ENCODE measurements at regions not wholly inside any gene's neighbourhood (a gene's known extent, or its start where the extent isn't known, plus 50 kb on each side); places are given as distances from the start of the nearest gene placed in this dataset.
A peak's percentile ranks its signal among the peaks of the same experiment; 100 is the strongest.

GRCh38 chr12:38983117-38983571 lies 77.8 kb upstream of the CPNE8 start:
- H4K91ac ChIP-seq (ENCODE audit: low read depth, low read length, poor library complexity) = no peak overlapping the region
- H2AFZ ChIP-seq (ENCODE audit: low read length) = peak overlapping the region; percentile 35
- H2BK120ac ChIP-seq (ENCODE audit: low read depth, low read length) = no peak overlapping the region
- H3K27ac ChIP-seq (replicated peaks; ENCODE audit: low read length) = no peak overlapping the region
- H3K79me1 ChIP-seq (ENCODE audit: low read depth, low read length) = no peaks in the 10 kb centered on the region
- H2AK5ac ChIP-seq (ENCODE audit: low read depth, low read length) = no peak overlapping the region
- WGBS, 2 donors (ENCODE audit: extremely low coverage in 2 of 2, insufficient read length in 2 of 2, insufficient replicate concordance in 1 of 2) = no CpG with 5 or more reads among the region's 6 CpGs
- no peak overlapping the region for H3K4ac ChIP-seq (ENCODE audit: low read length)
- H3K14ac ChIP-seq (ENCODE audit: low read length) = no peak overlapping the region
- no peak overlapping the region for H3K23ac ChIP-seq (ENCODE audit: low read depth, low read length, poor library complexity)
- no peaks in the 10 kb centered on the region for H3K9me3 ChIP-seq (replicated peaks in 1 of 2; ENCODE audit: control insufficient read depth in 2 of 2, insufficient read depth in 1 of 2, low read depth in 1 of 2, low read length in 2 of 2)
- H2BK5ac ChIP-seq (ENCODE audit: low read length) = no peak overlapping the region
- H3K4me1 ChIP-seq (ENCODE audit: control insufficient read depth in 2 of 2, insufficient read depth in 1 of 2, low read depth in 1 of 2, low read length in 2 of 2) = no peaks in the 10 kb centered on the region
- no peak overlapping the region for H3K18ac ChIP-seq (ENCODE audit: low read length)
- no peak overlapping the region for H4K8ac ChIP-seq (ENCODE audit: low read depth, low read length)
- H3K9ac ChIP-seq (ENCODE audit: low read depth, low read length, poor library complexity) = no peak overlapping the region
- H3K4me2 ChIP-seq (ENCODE audit: insufficient read depth, low read length, poor library complexity, severe bottlenecking) = no peak overlapping the region
- no peak for DNase-seq (ENCODE audit: low spot score)
- no peak overlapping the region for H2BK12ac ChIP-seq (ENCODE audit: low read length)
- H3K4me3 ChIP-seq (ENCODE audit: low read length in 2 of 2) = no peak overlapping the region
- no peak overlapping the region for H2BK15ac ChIP-seq (ENCODE audit: low read length)
- no peaks in the 10 kb centered on the region for H3K36me3 ChIP-seq (replicated peaks in 1 of 2; ENCODE audit: control insufficient read depth in 2 of 2, insufficient read depth in 2 of 2, low read length in 2 of 2)
- H3K27me3 ChIP-seq (ENCODE audit: control insufficient read depth in 3 of 3, insufficient read depth in 3 of 3, low read depth in 1 of 3, low read length in 3 of 3) = no peaks in the 10 kb centered on the region

GRCh38 chr12:38977132-38977531 lies 71.7 kb upstream of the CPNE8 start:
- WGBS, 2 donors (ENCODE audit: extremely low coverage in 2 of 2, insufficient read length in 2 of 2, insufficient replicate concordance in 1 of 2) = no CpG with 5 or more reads among the region's 1 CpG
- Histone ChIP-seq H3K18ac (ENCODE audit: low read length) (no peak overlapping the region), H3K9ac (ENCODE audit: low read depth, low read length, poor library complexity) (no peak overlapping the region), H2BK5ac (ENCODE audit: low read length) (no peak overlapping the region), H3K79me1 (ENCODE audit: low read depth, low read length) (no peaks in the 10 kb centered on the region), H2BK12ac (ENCODE audit: low read length) (no peak overlapping the region), H3K14ac (ENCODE audit: low read length) (no peak overlapping the region), H3K27ac (replicated peaks; ENCODE audit: low read length) (no peak overlapping the region), H3K4me1 (ENCODE audit: control insufficient read depth in 2 of 2, insufficient read depth in 1 of 2, low read depth in 1 of 2, low read length in 2 of 2) (no peaks in the 10 kb centered on the region), H4K91ac (ENCODE audit: low read depth, low read length, poor library complexity) (no peak overlapping the region), H3K4me2 (ENCODE audit: insufficient read depth, low read length, poor library complexity, severe bottlenecking) (no peak overlapping the region), H2BK15ac (ENCODE audit: low read length) (no peak overlapping the region), H3K9me3 (replicated peaks in 1 of 2; ENCODE audit: control insufficient read depth in 2 of 2, insufficient read depth in 1 of 2, low read depth in 1 of 2, low read length in 2 of 2) (no peaks in the 10 kb centered on the region), H3K36me3 (replicated peaks in 1 of 2; ENCODE audit: control insufficient read depth in 2 of 2, insufficient read depth in 2 of 2, low read length in 2 of 2) (no peaks in the 10 kb centered on the region), H3K27me3 (ENCODE audit: control insufficient read depth in 3 of 3, insufficient read depth in 3 of 3, low read depth in 1 of 3, low read length in 3 of 3) (no peaks in the 10 kb centered on the region), H4K8ac (ENCODE audit: low read depth, low read length) (no peak overlapping the region), H2AK5ac (ENCODE audit: low read depth, low read length) (no peak overlapping the region), H2AFZ (ENCODE audit: low read length) (no peak overlapping the region), H3K4ac (ENCODE audit: low read length) (no peak overlapping the region), H2BK120ac (ENCODE audit: low read depth, low read length) (no peak overlapping the region), H3K23ac (ENCODE audit: low read depth, low read length, poor library complexity) (no peak overlapping the region), H3K4me3 (ENCODE audit: low read length in 2 of 2) (no peak overlapping the region)
- no peak for DNase-seq (ENCODE audit: low spot score)

GRCh38 chr12:38969706-38970105 lies 64.3 kb upstream of the CPNE8 start:
- no peaks in the 10 kb centered on the region for H3K36me3 ChIP-seq (replicated peaks in 1 of 2; ENCODE audit: control insufficient read depth in 2 of 2, insufficient read depth in 2 of 2, low read length in 2 of 2)
- no peak overlapping the region for H4K91ac ChIP-seq (ENCODE audit: low read depth, low read length, poor library complexity)
- DNase-seq (ENCODE audit: low spot score) = no peak
- no peak overlapping the region for H3K14ac ChIP-seq (ENCODE audit: low read length)
- no peak overlapping the region for H2AFZ ChIP-seq (ENCODE audit: low read length)
- no peaks in the 10 kb centered on the region for H3K9me3 ChIP-seq (replicated peaks in 1 of 2; ENCODE audit: control insufficient read depth in 2 of 2, insufficient read depth in 1 of 2, low read depth in 1 of 2, low read length in 2 of 2)
- H2BK5ac ChIP-seq (ENCODE audit: low read length) = no peak overlapping the region
- no peaks in the 10 kb centered on the region for H3K4me1 ChIP-seq (ENCODE audit: control insufficient read depth in 2 of 2, insufficient read depth in 1 of 2, low read depth in 1 of 2, low read length in 2 of 2)
- H3K23ac ChIP-seq (ENCODE audit: low read depth, low read length, poor library complexity) = no peak overlapping the region
- no peak overlapping the region for H2BK120ac ChIP-seq (ENCODE audit: low read depth, low read length)
- WGBS, 2 donors (ENCODE audit: extremely low coverage in 2 of 2, insufficient read length in 2 of 2, insufficient replicate concordance in 1 of 2) = no CpG with 5 or more reads among the region's 2 CpGs
- no peak overlapping the region for H3K9ac ChIP-seq (ENCODE audit: low read depth, low read length, poor library complexity)
- H3K79me1 ChIP-seq (ENCODE audit: low read depth, low read length) = no peaks in the 10 kb centered on the region
- H4K8ac ChIP-seq (ENCODE audit: low read depth, low read length) = no peak overlapping the region
- no peaks in the 10 kb centered on the region for H3K27me3 ChIP-seq (ENCODE audit: control insufficient read depth in 3 of 3, insufficient read depth in 3 of 3, low read depth in 1 of 3, low read length in 3 of 3)
- H3K27ac ChIP-seq (replicated peaks; ENCODE audit: low read length) = no peak overlapping the region
- H3K4ac ChIP-seq (ENCODE audit: low read length) = no peak overlapping the region
- no peak overlapping the region for H2AK5ac ChIP-seq (ENCODE audit: low read depth, low read length)
- no peak overlapping the region for H2BK15ac ChIP-seq (ENCODE audit: low read length)
- no peak overlapping the region for H3K4me2 ChIP-seq (ENCODE audit: insufficient read depth, low read length, poor library complexity, severe bottlenecking)
- no peak overlapping the region for H2BK12ac ChIP-seq (ENCODE audit: low read length)
- H3K18ac ChIP-seq (ENCODE audit: low read length) = no peak overlapping the region
- no peak overlapping the region for H3K4me3 ChIP-seq (ENCODE audit: low read length in 2 of 2)

- Histone ChIP-seq H3K4me2 (ENCODE audit: insufficient read depth, low read length, poor library complexity, severe bottlenecking) (no peak overlapping the region), H2AK5ac (ENCODE audit: low read depth, low read length) (no peak overlapping the region), H4K91ac (ENCODE audit: low read depth, low read length, poor library complexity) (no peak overlapping the region), H3K4me1 (ENCODE audit: control insufficient read depth in 2 of 2, insufficient read depth in 1 of 2, low read depth in 1 of 2, low read length in 2 of 2) (no peaks in the 10 kb centered on the region), H3K36me3 (replicated peaks in 1 of 2; ENCODE audit: control insufficient read depth in 2 of 2, insufficient read depth in 2 of 2, low read length in 2 of 2) (no peaks in the 10 kb centered on the region), H3K14ac (ENCODE audit: low read length) (no peak overlapping the region), H2BK15ac (ENCODE audit: low read length) (no peak overlapping the region), H2BK12ac (ENCODE audit: low read length) (no peak overlapping the region), H3K27me3 (ENCODE audit: control insufficient read depth in 3 of 3, insufficient read depth in 3 of 3, low read depth in 1 of 3, low read length in 3 of 3) (no peaks in the 10 kb centered on the region), H3K23ac (ENCODE audit: low read depth, low read length, poor library complexity) (no peak overlapping the region), H4K8ac (ENCODE audit: low read depth, low read length) (no peak overlapping the region), H2BK120ac (ENCODE audit: low read depth, low read length) (no peak overlapping the region), H3K9ac (ENCODE audit: low read depth, low read length, poor library complexity) (no peak overlapping the region), H3K4me3 (ENCODE audit: low read length in 2 of 2) (no peak overlapping the region), H2AFZ (ENCODE audit: low read length) (no peak overlapping the region), H3K9me3 (replicated peaks in 1 of 2; ENCODE audit: control insufficient read depth in 2 of 2, insufficient read depth in 1 of 2, low read depth in 1 of 2, low read length in 2 of 2) (no peaks in the 10 kb centered on the region), H2BK5ac (ENCODE audit: low read length) (no peak overlapping the region), H3K27ac (replicated peaks; ENCODE audit: low read length) (no peak overlapping the region), H3K18ac (ENCODE audit: low read length) (no peak overlapping the region), H3K79me1 (ENCODE audit: low read depth, low read length) (no peaks in the 10 kb centered on the region), H3K4ac (ENCODE audit: low read length) (no peak overlapping the region)
- DNase-seq (ENCODE audit: low spot score) = no peak
- no CpG with 5 or more reads among the region's 5 CpGs for WGBS, 2 donors (ENCODE audit: extremely low coverage in 2 of 2, insufficient read length in 2 of 2, insufficient replicate concordance in 1 of 2)
These were observed 56.3 kb upstream of the CPNE8 start for GRCh38 chr12:38961683-38962082.

Data from neuronal stem cell (in vitro differentiated cells).